Esophagus muscularis mucosa (tissue), 4 donors: ENCODE measurements at regions not wholly inside any gene's neighbourhood (a gene's known extent, or its start where the extent isn't known, plus 50 kb on each side); places are given as distances from the start of the nearest gene placed in this dataset.

ENCODE experiments used
- DNase-seq: peaks from one replicate; pipeline ENCODE4 v3.0.0-alpha.2; 2017; ENCODE audit errors: extremely low spot score
- H3K27ac ChIP-seq, 4 donors: fragments of 200-600 bp; sonication (generic); replicated peaks in 1 of 4; 1 replicate in 3 of 4; 2 replicates in 1 of 4; pipeline ENCODE4 v1.5.1; 2016 to 2019; ENCODE audit warnings: mild to moderate bottlenecking in 1 of 4
- H3K27me3 ChIP-seq, 4 donors: fragments of 200-600 bp; sonication (generic); one replicate each; pipeline versions ENCODE4 v1.5.1 to v1.6.0; 2016 to 2019
- H3K36me3 ChIP-seq, 4 donors: fragments of 200-600 bp; sonication (generic); one replicate each; pipeline ENCODE4 v1.5.1; 2016 to 2019
- H3K4me1 ChIP-seq, 4 donors: fragments of 200-600 bp; sonication (generic); one replicate each; pipeline ENCODE4 v1.5.1; 2016 to 2019
- H3K4me3 ChIP-seq, 4 donors: fragments of 200-600 bp; sonication (generic); 1 replicate in 2 of 4; 2 replicates in 2 of 4; pipeline ENCODE4 v1.5.1; 2016 to 2019; ENCODE audit warnings: mild to moderate bottlenecking in 4 of 4, moderate library complexity in 1 of 4
- H3K9me3 ChIP-seq, 4 donors: fragments of 200-600 bp; sonication (generic); 1 replicate in 3 of 4; 2 replicates in 1 of 4; pipeline ENCODE4 v1.5.1; 2016 to 2019
- EP300 ChIP-seq: sonication (generic); formaldehyde crosslinking; IDR thresholded peaks from one replicate; pipeline ENCODE4 v1.6.1; 2017; ENCODE audit warnings: antibody characterized with exemption
- POLR2A ChIP-seq: fragments of 450-650 bp; IDR thresholded peaks from one replicate; pipeline ENCODE4 v1.6.1; 2017; ENCODE audit warnings: antibody characterized with exemption, moderate library complexity, mild to moderate bottlenecking, low read depth
- POLR2AphosphoS5 ChIP-seq, 2 donors: sonication (generic); formaldehyde crosslinking; IDR thresholded peaks; one replicate each; pipeline ENCODE4 v1.6.1; 2017; ENCODE audit warnings: antibody characterized with exemption in 2 of 2
- WGBS: methylation state at CpG from one replicate; pipeline ENCODE4 v1.1.5; 2018; 5-methylcytosine and 5-hydroxymethylcytosine counted together
- intact Hi-C: fragments of 100-400 bp; cut with DNase I; formaldehyde crosslinking; loops from one replicate; pipeline ENCODE4 v1.15.1; 2023
- TF ChIP-seq, protein P1 (sequence below), 3 experiments: fragments of 200-600 bp in 2 of 3; fragments of 450-650 bp in 1 of 3; sonication (generic) in 2 of 3; IDR thresholded peaks; one replicate each; pipeline ENCODE4 v1.5.1; 2017 to 2019; ENCODE audit warnings: antibody characterized with exemption in 3 of 3, mild to moderate bottlenecking in 2 of 3, moderate library complexity in 1 of 3

DNA sequence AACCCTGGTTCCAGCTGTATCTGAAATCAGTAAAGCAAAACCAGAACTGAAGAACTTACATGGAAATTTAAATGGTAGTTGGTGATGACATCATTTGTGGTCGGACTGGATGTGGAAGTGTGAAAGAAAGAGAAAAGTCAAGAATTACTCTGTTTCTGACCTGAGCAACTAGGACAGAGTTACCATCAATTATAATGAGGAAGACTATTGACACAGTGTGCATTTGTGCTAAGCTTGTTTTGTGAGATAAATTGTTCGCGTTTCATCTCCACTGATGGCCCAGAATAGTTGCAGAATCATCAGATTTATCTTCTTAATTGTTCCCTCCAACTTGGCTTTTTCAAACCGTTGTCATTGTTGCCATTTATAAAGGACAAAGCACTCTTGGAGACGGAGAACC, 410.6 kb upstream of the DEPDC1 start:
- TF ChIP-seq POLR2AphosphoS5 (IDR thresholded peaks at IDR 0.05): no peak
- TF ChIP-seq, protein P1, sequence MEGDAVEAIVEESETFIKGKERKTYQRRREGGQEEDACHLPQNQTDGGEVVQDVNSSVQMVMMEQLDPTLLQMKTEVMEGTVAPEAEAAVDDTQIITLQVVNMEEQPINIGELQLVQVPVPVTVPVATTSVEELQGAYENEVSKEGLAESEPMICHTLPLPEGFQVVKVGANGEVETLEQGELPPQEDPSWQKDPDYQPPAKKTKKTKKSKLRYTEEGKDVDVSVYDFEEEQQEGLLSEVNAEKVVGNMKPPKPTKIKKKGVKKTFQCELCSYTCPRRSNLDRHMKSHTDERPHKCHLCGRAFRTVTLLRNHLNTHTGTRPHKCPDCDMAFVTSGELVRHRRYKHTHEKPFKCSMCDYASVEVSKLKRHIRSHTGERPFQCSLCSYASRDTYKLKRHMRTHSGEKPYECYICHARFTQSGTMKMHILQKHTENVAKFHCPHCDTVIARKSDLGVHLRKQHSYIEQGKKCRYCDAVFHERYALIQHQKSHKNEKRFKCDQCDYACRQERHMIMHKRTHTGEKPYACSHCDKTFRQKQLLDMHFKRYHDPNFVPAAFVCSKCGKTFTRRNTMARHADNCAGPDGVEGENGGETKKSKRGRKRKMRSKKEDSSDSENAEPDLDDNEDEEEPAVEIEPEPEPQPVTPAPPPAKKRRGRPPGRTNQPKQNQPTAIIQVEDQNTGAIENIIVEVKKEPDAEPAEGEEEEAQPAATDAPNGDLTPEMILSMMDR (IDR thresholded peaks at IDR 0.05): no peak
- TF ChIP-seq POLR2A: no peak
- TF ChIP-seq EP300: no peak
- H3K9me3 ChIP-seq: peaks cover 0 to 11% (median 5%) of the 10 kb centered on the region in 4 donors
- 73% methylated on average over 5 of the region's 5 CpGs for WGBS
- H3K27ac ChIP-seq: no peak overlapping the region
- intact Hi-C loops: no loop called here
- H3K36me3 ChIP-seq: no peaks in the 10 kb centered on the region
- H3K27me3 ChIP-seq: no peaks in the 10 kb centered on the region
- no peak for DNase-seq
- no peaks in the 10 kb centered on the region for H3K4me1 ChIP-seq
- no peak overlapping the region for H3K4me3 ChIP-seq

DNA sequence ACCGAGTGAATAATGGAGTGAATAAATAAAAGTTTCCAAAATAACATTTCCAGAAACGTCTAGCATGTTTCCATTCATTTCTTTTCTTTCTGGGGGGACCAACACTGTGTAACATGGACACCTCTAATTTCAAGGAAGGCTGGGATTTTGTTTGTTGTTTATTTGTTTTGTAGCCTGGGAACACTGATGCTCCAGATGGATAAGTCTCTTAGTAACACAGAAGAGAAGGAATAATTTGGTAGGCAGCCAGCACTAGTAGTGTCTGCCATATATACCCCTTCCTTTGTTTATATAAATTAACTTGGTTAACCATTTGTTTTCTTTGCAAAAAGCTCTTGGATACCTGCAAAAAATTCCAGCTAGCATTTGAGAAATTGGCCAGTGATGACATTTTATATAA, 411.4 kb upstream of the DEPDC1 start:
- Histone ChIP-seq H3K4me1 (no peaks in the 10 kb centered on the region), H3K9me3 (peaks cover 0 to 11% (median 5%) of the 10 kb centered on the region in 4 donors), H3K4me3 (no peak overlapping the region), H3K27ac (no peak overlapping the region), H3K36me3 (no peaks in the 10 kb centered on the region), H3K27me3 (no peaks in the 10 kb centered on the region)
- TF ChIP-seq POLR2AphosphoS5 (IDR thresholded peaks at IDR 0.05): no peak
- no peak for TF ChIP-seq POLR2A
- no peak for TF ChIP-seq EP300
- TF ChIP-seq, protein P1 (IDR thresholded peaks at IDR 0.05): no peak
- intact Hi-C loops: no loop called here
- 50% methylated on average over 2 of the region's 2 CpGs for WGBS
- DNase-seq: no peak

DNA sequence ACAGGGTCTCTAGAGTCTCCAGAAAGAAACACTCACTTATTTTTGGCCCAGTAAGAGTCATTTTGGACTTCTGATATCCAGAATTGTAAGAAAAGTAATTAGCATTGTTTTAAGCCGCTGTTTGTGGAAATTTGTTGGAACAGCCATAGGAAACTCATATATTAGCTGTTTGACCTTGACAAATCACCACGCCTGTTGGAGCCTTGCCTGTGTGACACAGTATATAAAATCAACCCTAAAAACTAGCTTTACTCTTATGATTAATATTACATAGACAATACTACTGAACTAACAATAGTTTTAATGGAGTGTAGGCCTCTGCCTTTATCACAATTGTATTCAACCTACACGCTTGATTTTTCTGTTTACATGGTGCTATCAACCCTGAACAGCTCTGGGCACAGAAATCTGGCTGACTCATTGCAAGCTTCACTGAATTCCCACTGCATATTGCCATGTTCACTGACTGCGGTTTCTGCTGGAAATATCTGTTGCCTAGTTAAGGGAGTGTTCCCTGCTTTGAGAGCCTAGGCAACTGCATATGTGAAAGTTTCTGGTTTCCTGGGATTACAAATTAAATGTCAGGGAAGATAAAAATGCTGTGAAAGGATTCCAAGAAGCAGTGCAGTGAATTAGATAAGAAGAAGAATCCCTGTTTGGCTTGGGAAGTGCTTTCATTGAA, 419.5 kb upstream of the DEPDC1 start:
- DNase-seq: no peak
- intact Hi-C loops: no loop called here
- H3K36me3 ChIP-seq: no peaks in the 10 kb centered on the region
- peak overlapping the region in 1 of 4 donors; percentile 40 for H3K27ac ChIP-seq
- H3K27me3 ChIP-seq: no peaks in the 10 kb centered on the region
- H3K9me3 ChIP-seq: no peaks in the 10 kb centered on the region
- 29% methylated on average over 4 of the region's 4 CpGs for WGBS
- H3K4me1 ChIP-seq: peaks cover 7 to 22% (median 17%) of the 10 kb centered on the region in 4 donors
- no peak overlapping the region for H3K4me3 ChIP-seq
- TF ChIP-seq EP300 (no peak), POLR2A (no peak), POLR2AphosphoS5 (IDR thresholded peaks at IDR 0.05) (no peak)
- TF ChIP-seq, protein P1 (IDR thresholded peaks at IDR 0.05): no peak

DNA sequence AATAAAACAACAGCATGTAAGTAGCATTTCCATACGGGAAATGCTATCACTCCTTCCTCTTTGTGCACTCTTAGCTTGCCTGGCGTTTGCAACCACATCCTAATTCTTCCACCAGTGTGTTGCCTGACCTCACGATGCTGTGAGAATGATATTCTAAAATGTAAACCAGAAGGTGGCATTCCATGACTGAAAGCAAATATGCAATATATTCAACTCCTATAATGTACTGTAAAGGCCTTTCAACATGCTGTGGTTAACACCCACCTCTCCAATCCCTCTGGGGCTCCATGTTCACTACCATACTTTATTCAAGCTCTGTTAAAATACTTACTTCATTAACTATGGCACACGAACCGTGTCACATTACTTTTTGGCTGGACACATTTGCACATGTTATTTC, 420.6 kb upstream of the DEPDC1 start:
- Histone ChIP-seq H3K4me1 (peaks cover 7 to 22% (median 17%) of the 10 kb centered on the region in 4 donors), H3K4me3 (no peak overlapping the region), H3K9me3 (no peaks in the 10 kb centered on the region), H3K36me3 (no peaks in the 10 kb centered on the region), H3K27me3 (no peaks in the 10 kb centered on the region), H3K27ac (no peak overlapping the region)
- 56% methylated on average over 5 of the region's 5 CpGs for WGBS
- TF ChIP-seq POLR2A (no peak), POLR2AphosphoS5 (IDR thresholded peaks at IDR 0.05) (no peak), EP300 (no peak)
- TF ChIP-seq, protein P1 (IDR thresholded peaks at IDR 0.05): no peak
- intact Hi-C loops: no loop called here
- DNase-seq: no peak

DNA sequence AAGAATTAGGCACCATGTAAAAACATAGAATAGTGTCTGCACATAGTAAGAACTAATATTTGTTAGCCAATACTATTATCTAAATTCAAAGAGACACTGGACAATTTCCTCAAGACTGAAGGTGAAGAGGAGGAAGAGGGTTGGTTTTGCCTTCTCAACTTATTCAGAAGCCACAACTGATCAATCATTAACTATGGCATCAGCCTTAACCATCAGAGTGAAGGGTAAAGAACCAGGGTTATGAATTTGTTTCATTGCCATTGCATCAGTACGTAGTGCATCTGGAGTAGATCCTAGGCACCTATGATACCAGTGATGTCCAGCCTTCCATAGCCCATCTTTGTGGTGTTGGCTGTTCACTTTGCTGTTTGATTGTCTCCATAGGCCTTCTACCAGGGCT, 421.7 kb upstream of the DEPDC1 start:
- Histone ChIP-seq H3K36me3 (no peaks in the 10 kb centered on the region), H3K27ac (no peak overlapping the region), H3K27me3 (no peaks in the 10 kb centered on the region), H3K9me3 (no peaks in the 10 kb centered on the region), H3K4me3 (no peak overlapping the region), H3K4me1 (peaks cover 7 to 22% (median 17%) of the 10 kb centered on the region in 4 donors)
- WGBS: 100% methylated on average over 1 of the region's 1 CpG
- intact Hi-C loops: no loop called here
- no peak for DNase-seq
- TF ChIP-seq EP300 (no peak), POLR2A (no peak), POLR2AphosphoS5 (IDR thresholded peaks at IDR 0.05) (no peak)
- TF ChIP-seq, protein P1 (IDR thresholded peaks at IDR 0.05): no peak
